ENCODE measurements at regions not wholly inside any gene's neighbourhood (a gene's known extent, or its start where the extent isn't known, plus 50 kb on each side); places are given as distances from the start of the nearest gene placed in this dataset.

GRCh38 chr12:12016284-12017100 is 54.2 kb upstream of the BCL2L14 start:
- TF ChIP-seq TCF12 (IDR thresholded peaks at IDR 0.05; ENCODE audit: low read depth) (no peak), MAX (IDR thresholded peaks at IDR 0.05) (no peak), CREB1 (IDR thresholded peaks at IDR 0.05; ENCODE audit: low read depth) (no peak), CEBPB (IDR thresholded peaks at IDR 0.05) (no peak), EP300 (IDR thresholded peaks at IDR 0.05; ENCODE audit: borderline replicate concordance) (no peak), NFIC (IDR thresholded peaks at IDR 0.05) (no peak), ZBTB7A (IDR thresholded peaks at IDR 0.05; ENCODE audit: low read depth) (no peak), FOXM1 (IDR thresholded peaks at IDR 0.05; ENCODE audit: borderline replicate concordance, low read depth) (no peak)
